Activated CD4-positive, alpha-beta memory T cell treated with anti-CD3 and anti-CD28 coated beads, Interleukin-2, amount 10 ng/mL, durations not matched to agents 7 days and 5 days (primary cell): ENCODE measurements at regions not wholly inside any gene's neighbourhood (a gene's known extent, or its start where the extent isn't known, plus 50 kb on each side); places are given as distances from the start of the nearest gene placed in this dataset.

Experiments used
- CTCF ChIA-PET: fragments of 350-600 bp; sonication (Branson Sonifier 250); formaldehyde crosslinking; loops from one replicate; lab custom pipeline; 2021; ENCODE audit warnings: antibody characterized with exemption, inconsistent platforms; lab: Charles Lee
- POLR2A ChIA-PET: fragments of 350-600 bp; sonication (Branson Sonifier 250); formaldehyde crosslinking; loops from one replicate; lab custom pipeline; 2021; ENCODE audit warnings: antibody characterized with exemption; lab: Charles Lee
- DNase-seq: peaks from one replicate; pipeline ENCODE4 v3.0.0-alpha.2; 2020
- H3K27ac Mint-ChIP-seq: one replicate; pipeline ENCODE4 v1.8.0; 2021; ENCODE audit warnings: mild to moderate bottlenecking, mixed read lengths
- H3K27me3 Mint-ChIP-seq: one replicate; pipeline ENCODE4 v1.8.0; 2021; ENCODE audit warnings: mixed read lengths
- H3K36me3 Mint-ChIP-seq: one replicate; pipeline ENCODE4 v1.8.0; 2021; ENCODE audit warnings: low read depth, mixed read lengths
- H3K4me1 Mint-ChIP-seq: one replicate; pipeline ENCODE4 v1.8.0; 2021; ENCODE audit warnings: mixed read lengths
- H3K4me3 Mint-ChIP-seq: one replicate; pipeline ENCODE4 v1.8.0; 2021; ENCODE audit warnings: mild to moderate bottlenecking, mixed read lengths
- H3K9me3 Mint-ChIP-seq: one replicate; pipeline ENCODE4 v1.8.0; 2021; ENCODE audit warnings: mixed read lengths

DNA sequence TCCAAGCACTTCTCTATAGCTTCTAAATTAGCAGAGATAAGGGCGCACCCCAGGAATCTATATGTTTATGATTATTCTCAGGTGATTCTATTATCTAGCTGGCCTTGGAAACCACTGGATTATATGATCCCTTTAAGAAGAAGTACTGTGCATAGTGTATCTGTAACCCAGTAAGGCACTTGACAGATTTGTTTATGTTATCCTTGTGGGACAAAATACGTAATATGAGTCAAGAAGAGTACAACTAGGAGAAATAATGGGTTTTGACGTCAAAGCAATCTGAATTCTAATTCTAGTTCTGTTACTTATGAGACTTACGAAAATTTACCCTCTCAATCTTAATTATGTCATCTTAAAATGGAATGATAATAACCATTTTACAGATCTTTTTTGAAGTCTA lies 259.6 kb upstream of the NAV3 start:
- H3K36me3 Mint-ChIP-seq = no peaks in the 10 kb centered on the region
- CTCF ChIA-PET = no interaction called here
- POLR2A ChIA-PET = no interaction called here
- H3K4me3 Mint-ChIP-seq = no peak overlapping the region
- H3K27ac Mint-ChIP-seq = no peak overlapping the region
- H3K27me3 Mint-ChIP-seq = no peaks in the 10 kb centered on the region
- H3K4me1 Mint-ChIP-seq = no peaks in the 10 kb centered on the region
- peaks cover 9% of the 10 kb centered on the region for H3K9me3 Mint-ChIP-seq
- no peak for DNase-seq

DNA sequence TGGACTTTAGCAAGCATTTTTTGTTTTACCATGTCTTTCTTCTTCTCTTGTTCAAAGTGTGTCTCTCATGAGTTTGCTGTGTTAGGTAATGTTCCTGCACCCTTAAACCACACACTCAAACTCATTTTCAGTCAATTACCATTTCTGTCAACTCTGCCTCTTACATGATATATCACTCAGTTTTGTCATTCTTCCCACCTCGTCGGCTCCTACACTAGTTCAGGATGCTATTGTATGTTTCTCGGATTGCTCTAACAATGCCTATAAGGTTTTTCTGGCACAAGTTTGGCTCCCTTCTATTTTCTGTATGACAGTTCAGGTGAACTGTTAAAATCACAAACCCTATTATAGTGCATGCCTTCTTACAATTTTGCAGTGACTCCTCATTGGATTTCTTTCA lies 260.8 kb upstream of the NAV3 start:
- Mint-ChIP-seq H3K4me1 (no peaks in the 10 kb centered on the region), H3K27ac (no peak overlapping the region), H3K27me3 (no peaks in the 10 kb centered on the region), H3K36me3 (no peaks in the 10 kb centered on the region), H3K4me3 (no peak overlapping the region), H3K9me3 (peaks cover 13% of the 10 kb centered on the region)
- ChIA-PET POLR2A (no interaction called here), CTCF (no interaction called here)
- no peak for DNase-seq

DNA sequence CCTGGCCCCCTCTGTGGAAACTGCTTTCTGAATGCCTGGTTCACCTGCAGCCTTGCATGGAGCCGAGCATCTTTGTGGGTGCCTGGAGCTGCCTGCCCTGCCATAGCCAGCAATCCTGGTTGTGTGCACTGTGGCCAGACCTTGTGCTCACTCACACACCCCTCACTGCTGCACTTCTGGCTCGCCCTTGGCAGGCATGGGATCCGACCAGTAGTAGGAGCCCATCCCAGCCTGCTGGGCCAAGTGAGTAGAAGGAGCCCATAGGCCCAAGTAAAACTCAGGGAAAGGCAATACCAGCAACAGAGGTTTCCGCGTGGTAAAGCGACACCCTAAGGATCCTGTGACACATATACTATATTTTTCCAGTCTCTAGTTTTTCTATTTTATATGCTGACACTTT lies 270.0 kb upstream of the NAV3 start:
- Mint-ChIP-seq H3K9me3 (peaks cover 5% of the 10 kb centered on the region), H3K4me1 (no peaks in the 10 kb centered on the region), H3K27me3 (no peaks in the 10 kb centered on the region), H3K4me3 (no peak overlapping the region), H3K36me3 (no peaks in the 10 kb centered on the region), H3K27ac (no peak overlapping the region)
- CTCF ChIA-PET = no interaction called here
- no peak for DNase-seq
- POLR2A ChIA-PET = no interaction called here

DNA sequence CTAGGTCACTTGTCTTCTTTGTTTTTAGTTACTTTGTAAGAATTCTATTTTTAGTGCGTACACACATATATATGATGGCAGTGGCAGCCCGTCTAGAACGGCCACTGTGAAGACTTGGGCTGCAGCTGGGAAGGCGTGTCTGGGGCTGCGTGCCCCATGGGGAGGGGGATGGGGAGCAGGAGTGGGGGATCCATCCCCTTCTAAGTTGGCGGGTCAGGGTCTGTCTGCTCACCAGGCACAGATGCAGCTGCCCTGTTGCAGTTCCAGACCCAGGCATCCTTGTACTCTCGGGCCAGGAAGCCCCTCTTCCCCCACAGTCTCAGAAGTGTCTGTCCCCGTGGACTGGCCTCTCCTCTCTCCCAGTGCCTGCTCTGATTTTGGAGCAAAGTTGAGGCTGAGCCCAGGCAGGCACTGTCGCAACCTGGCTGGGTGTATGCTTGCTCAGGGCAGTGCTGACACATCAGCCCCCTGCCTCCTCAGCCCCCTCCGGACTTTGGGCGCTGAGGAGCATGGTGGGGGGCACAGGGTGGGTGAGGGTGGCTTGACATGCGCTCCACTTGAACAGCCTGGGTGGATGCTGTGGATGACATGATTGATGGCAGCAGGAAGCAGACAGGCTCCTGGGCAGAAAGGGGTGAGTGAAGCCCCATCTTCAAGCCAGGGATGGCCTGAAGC lies 271.2 kb upstream of the NAV3 start:
- POLR2A ChIA-PET = no interaction called here
- peaks cover 4% of the 10 kb centered on the region for H3K9me3 Mint-ChIP-seq
- H3K4me3 Mint-ChIP-seq = no peak overlapping the region
- no peaks in the 10 kb centered on the region for H3K36me3 Mint-ChIP-seq
- DNase-seq = no peak
- CTCF ChIA-PET = no interaction called here
- no peaks in the 10 kb centered on the region for H3K4me1 Mint-ChIP-seq
- H3K27ac Mint-ChIP-seq = no peak overlapping the region
- no peaks in the 10 kb centered on the region for H3K27me3 Mint-ChIP-seq

DNA sequence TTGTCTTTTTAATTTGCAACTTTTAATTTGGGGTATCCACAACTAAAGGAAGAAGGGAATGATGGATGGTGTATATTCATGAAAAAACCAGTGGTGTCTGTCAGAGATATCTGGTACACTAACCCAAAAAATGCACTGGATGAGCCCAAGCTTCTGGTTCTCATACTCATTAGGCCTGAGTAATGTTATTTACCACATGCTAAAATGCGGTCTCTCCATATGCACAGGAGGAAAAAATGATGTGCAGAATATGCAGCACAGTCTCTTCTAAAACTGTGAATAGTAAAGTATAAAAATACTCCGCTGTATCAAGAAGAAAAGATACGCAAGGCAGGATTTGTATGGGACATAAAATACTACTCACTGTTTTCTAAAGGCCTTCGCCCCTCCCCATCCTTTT lies 275.6 kb upstream of the NAV3 start:
- H3K36me3 Mint-ChIP-seq = no peaks in the 10 kb centered on the region
- ChIA-PET CTCF (no interaction called here), POLR2A (no interaction called here)
- no peaks in the 10 kb centered on the region for H3K27me3 Mint-ChIP-seq
- peaks cover 4% of the 10 kb centered on the region for H3K9me3 Mint-ChIP-seq
- DNase-seq = no peak
- H3K27ac Mint-ChIP-seq = no peak overlapping the region
- peaks cover 2% of the 10 kb centered on the region for H3K4me1 Mint-ChIP-seq
- no peak overlapping the region for H3K4me3 Mint-ChIP-seq

DNA sequence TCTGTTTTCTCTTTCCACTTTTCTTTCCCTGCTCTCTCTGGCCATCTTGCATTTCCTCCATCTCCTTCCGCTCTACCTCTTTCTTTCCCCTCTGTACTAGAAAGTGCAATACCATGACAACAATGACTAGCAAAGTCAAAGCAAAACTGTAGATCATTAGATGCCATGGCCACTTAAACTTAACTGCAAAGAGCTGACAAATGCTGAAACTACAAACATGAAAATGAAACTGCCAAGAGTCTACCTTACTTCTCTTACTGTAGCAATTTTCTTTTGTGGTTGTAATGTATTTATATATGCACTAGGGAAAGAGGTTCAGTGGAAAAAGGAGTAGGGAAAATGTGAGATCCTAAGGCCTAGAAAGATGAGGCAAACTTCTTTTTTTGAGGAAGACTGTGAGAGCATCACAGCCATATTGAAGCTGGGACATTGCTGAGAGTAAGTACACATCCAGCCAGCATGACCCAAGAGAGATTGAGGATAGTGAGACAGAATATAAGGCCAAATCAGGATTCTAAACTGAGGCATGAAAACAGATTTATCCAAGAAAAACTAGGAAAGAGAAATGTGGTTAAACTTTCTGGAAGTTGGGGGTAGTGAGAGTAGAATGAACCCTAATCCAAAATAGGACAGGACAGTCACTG lies 276.6 kb upstream of the NAV3 start:
- Mint-ChIP-seq H3K9me3 (peaks cover 4% of the 10 kb centered on the region), H3K27me3 (no peaks in the 10 kb centered on the region), H3K27ac (no peak overlapping the region), H3K4me3 (no peak overlapping the region), H3K4me1 (peaks cover 2% of the 10 kb centered on the region), H3K36me3 (no peaks in the 10 kb centered on the region)
- DNase-seq = no peak
- CTCF ChIA-PET = no interaction called here
- POLR2A ChIA-PET = no interaction called here

DNA sequence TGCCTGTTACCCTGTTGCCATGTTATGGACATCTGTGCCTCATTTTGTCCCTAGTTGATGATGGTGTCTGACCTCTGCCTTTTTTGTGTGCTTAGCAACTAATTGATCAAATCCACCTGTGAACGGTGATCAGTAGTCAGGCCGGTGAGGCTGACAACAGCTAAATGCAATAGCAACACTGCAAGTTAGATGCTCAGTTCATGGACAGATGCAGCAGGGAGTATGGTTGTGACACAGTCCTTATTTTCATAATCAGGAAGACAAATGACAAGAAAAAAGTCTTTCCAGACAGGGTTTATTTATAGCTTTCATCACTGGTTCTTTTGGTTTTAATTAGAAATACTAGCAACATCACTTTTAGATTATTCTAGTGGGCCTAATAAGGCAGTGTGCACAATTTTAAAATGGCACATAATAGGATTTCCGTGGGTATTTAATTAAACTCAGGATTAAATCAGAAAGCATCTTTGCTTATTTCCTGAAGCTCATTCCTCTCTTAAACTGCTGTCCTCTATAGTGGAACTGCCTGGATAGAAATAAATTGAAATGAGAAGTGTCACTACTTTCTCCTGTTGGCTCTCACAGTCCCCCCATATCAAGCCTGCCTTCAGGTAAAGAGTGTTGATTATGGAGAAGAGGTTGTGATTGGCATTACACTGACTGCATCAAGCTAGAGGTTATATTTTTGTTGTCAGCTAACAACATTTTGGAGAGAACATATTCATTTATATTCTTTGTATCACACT lies 281.1 kb upstream of the NAV3 start:
- Mint-ChIP-seq H3K27ac (no peak overlapping the region), H3K4me3 (no peak overlapping the region), H3K27me3 (no peaks in the 10 kb centered on the region), H3K4me1 (peaks cover 2% of the 10 kb centered on the region), H3K9me3 (peaks cover under 1% of the 10 kb centered on the region), H3K36me3 (no peaks in the 10 kb centered on the region)
- DNase-seq = no peak
- CTCF ChIA-PET = no interaction called here
- POLR2A ChIA-PET = no interaction called here

DNA sequence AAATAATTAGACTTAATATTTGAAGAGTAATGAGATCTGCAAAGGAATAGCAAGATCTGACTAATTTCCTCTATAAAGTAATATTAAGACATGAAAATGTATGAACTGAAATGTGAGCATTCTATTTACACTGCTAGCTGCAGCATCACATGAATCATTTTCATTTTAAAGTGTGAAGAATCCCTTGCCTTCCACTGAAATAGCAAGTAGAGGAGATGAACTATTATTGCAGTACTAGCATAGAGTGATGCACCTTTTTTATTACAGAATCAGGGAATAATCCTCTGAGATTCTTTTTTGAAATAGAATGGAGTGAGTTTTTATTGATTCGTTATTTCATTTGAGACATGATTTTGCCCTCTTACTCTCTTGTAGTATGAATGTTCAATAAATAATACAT lies 281.9 kb upstream of the NAV3 start:
- H3K27me3 Mint-ChIP-seq = no peaks in the 10 kb centered on the region
- H3K4me3 Mint-ChIP-seq = no peak overlapping the region
- ChIA-PET CTCF (no interaction called here), POLR2A (no interaction called here)
- DNase-seq = no peak
- peaks cover under 1% of the 10 kb centered on the region for H3K4me1 Mint-ChIP-seq
- H3K9me3 Mint-ChIP-seq = no peaks in the 10 kb centered on the region
- H3K27ac Mint-ChIP-seq = no peak overlapping the region
- no peaks in the 10 kb centered on the region for H3K36me3 Mint-ChIP-seq

DNA sequence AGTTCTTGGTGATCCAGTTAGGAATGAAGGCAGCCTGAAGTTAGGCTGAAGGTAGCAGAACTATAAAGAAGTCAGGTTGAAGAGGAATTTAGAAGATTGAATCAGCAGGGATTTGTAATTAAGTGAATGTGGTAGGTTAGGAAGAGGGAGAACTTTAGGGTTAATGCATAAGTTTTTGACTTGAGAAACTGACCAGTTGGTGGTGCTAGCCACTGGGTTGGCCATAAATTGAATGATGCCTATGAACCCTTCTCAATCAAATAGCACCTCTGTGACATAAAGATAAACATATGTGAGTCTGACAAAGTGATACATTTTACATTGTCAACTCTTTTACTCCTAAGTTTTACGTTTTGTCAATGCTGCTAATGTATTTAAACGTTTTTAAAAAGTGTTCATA lies 290.6 kb upstream of the NAV3 start:
- CTCF ChIA-PET = no interaction called here
- Mint-ChIP-seq H3K36me3 (no peaks in the 10 kb centered on the region), H3K27ac (no peak overlapping the region), H3K4me3 (no peak overlapping the region), H3K9me3 (peaks cover 5% of the 10 kb centered on the region), H3K27me3 (no peaks in the 10 kb centered on the region), H3K4me1 (no peaks in the 10 kb centered on the region)
- POLR2A ChIA-PET = no interaction called here
- DNase-seq = no peak

DNA sequence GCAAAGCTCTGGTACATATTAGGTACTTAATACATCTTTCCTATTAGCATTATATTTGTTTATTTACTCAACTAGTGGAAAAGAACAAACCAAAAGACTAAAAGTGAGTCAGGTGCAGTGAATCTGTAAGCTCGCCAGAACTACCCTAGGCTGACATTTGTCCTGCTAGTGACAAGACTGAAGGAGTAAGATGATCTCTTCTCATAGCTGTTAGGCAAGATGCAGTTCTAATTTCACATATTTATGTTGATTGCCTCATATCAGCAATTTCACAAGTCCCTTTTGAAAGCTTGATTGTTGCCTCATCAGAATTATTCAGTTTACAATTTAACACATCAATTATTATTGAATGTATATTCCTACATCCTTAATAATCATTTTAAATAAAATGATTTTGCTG lies 293.0 kb upstream of the NAV3 start:
- Mint-ChIP-seq H3K27ac (no peak overlapping the region), H3K4me3 (no peak overlapping the region), H3K4me1 (no peaks in the 10 kb centered on the region), H3K9me3 (peaks cover 5% of the 10 kb centered on the region), H3K27me3 (no peaks in the 10 kb centered on the region), H3K36me3 (no peaks in the 10 kb centered on the region)
- ChIA-PET CTCF (no interaction called here), POLR2A (no interaction called here)
- DNase-seq = no peak

DNA sequence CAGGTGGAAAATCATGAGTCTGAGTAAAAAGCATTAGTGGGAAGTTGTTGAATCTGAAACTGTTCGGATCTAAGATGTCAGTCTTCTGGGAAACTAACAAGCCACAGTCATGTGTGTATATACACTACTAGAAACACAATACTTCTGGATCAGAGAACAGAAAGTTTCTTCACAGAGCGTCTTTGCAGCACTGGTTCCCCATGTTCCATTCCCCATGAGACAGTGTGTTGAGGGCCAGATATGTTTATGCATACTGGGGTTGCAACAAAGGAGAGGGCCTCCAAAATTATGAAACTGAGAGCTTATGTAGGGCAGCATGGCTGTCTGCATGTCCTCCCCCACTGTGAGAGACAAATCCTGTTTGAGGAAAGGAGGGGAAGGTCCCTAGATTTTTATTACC lies 295.0 kb upstream of the NAV3 start:
- POLR2A ChIA-PET = no interaction called here
- H3K9me3 Mint-ChIP-seq = peaks cover 5% of the 10 kb centered on the region
- no peak overlapping the region for H3K4me3 Mint-ChIP-seq
- DNase-seq = no peak
- H3K4me1 Mint-ChIP-seq = no peaks in the 10 kb centered on the region
- no peaks in the 10 kb centered on the region for H3K27me3 Mint-ChIP-seq
- CTCF ChIA-PET = no interaction called here
- H3K27ac Mint-ChIP-seq = no peak overlapping the region
- no peaks in the 10 kb centered on the region for H3K36me3 Mint-ChIP-seq

DNA sequence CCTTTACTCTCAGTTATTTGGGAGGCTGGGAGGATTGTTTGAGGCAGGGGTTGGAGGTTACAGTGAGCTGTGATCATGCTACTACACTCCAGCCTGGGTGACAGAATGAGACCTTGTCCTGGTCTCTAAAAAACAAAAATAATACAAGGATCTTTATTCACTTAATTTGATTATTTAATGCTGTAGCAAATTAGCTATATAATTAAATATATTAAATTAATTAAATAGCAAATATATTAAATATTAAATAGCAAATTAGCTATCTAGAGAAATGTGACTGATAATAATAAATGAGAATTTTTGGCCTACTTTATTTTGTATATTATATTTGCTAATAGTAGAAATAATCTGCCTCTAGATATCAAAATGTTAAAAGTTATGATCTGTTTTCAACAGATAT lies 298.8 kb upstream of the NAV3 start:
- ChIA-PET CTCF (no interaction called here), POLR2A (no interaction called here)
- Mint-ChIP-seq H3K4me3 (no peak overlapping the region), H3K4me1 (no peaks in the 10 kb centered on the region), H3K27me3 (no peaks in the 10 kb centered on the region), H3K36me3 (no peaks in the 10 kb centered on the region), H3K27ac (no peak overlapping the region), H3K9me3 (peaks cover 15% of the 10 kb centered on the region)
- no peak for DNase-seq

DNA sequence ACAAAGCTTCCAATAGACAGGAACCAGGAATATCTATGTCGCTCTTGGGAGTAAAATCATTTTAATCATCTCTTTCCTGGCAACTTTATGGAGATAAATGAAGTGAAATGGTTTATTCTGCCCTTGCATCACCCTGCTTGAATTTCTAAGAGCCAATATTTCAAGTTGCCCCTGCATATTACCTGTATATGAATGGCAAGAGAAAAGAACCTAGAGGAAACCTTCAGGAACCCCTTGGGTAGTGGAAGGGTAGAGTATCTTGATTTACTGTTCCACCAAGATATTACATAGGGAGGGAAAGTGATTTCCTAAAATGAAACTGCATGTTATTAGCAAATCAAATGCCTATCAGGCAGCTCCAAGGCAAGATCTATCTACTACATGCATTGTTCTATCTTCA lies 308.4 kb upstream of the NAV3 start:
- ChIA-PET POLR2A (no interaction called here), CTCF (no interaction called here)
- H3K9me3 Mint-ChIP-seq = peaks cover 11% of the 10 kb centered on the region
- no peak overlapping the region for H3K4me3 Mint-ChIP-seq
- no peaks in the 10 kb centered on the region for H3K27me3 Mint-ChIP-seq
- no peak for DNase-seq
- no peak overlapping the region for H3K27ac Mint-ChIP-seq
- H3K4me1 Mint-ChIP-seq = no peaks in the 10 kb centered on the region
- H3K36me3 Mint-ChIP-seq = no peaks in the 10 kb centered on the region
